IMR-90 (cell line): ENCODE measurements at regions not wholly inside any gene's neighbourhood (a gene's known extent, or its start where the extent isn't known, plus 50 kb on each side); places are given as distances from the start of the nearest gene placed in this dataset.

Experiments used
- ATAC-seq: fragments of 200-7000 bp; cut with Tn5 transposase; 2 replicates; pipeline ENCODE4 v1.9.1; 2020; ENCODE audit warnings: low read depth, mild to moderate bottlenecking, moderate library complexity
- BruUV-seq: library from RNA; stranded (reverse); fragments of 400-500 nt; replicated peaks from 2 replicates; lab custom pipeline; 2021; lab: Mats Ljungman, UMichigan
- CTCF ChIA-PET: fragments of 300-600 bp; formaldehyde crosslinking; extraction: SDS; loops from one replicate; lab custom pipeline; 2021; ENCODE audit warnings: antibody characterized with exemption; lab: Yijun Ruan, JAX
- POLR2A ChIA-PET: fragments of 300-600 bp; sonication (Branson Sonifier 250); formaldehyde crosslinking; loops from one replicate; lab custom pipeline; 2022; ENCODE audit warnings: antibody characterized with exemption; ENCODE audit not compliant: unreplicated experiment; lab: Charles Lee
- DNase-seq: peaks from one replicate; pipeline ENCODE4 v3.0.0; 2013
- H2AFZ ChIP-seq: replicated peaks from 2 replicates; pipeline ENCODE3; 2013; ENCODE audit warnings: low read length, mild to moderate bottlenecking; ENCODE audit not compliant: poor library complexity
- H2AK5ac ChIP-seq: 2 replicates; pipeline ENCODE4 v1.6.1; 2013; ENCODE audit warnings: low read depth, low read length, inconsistent platforms
- H2AK9ac ChIP-seq: replicated peaks from 2 replicates; pipeline ENCODE3; 2013; ENCODE audit warnings: mild to moderate bottlenecking, low read depth, low read length, moderate library complexity; ENCODE audit not compliant: poor library complexity
- H2BK120ac ChIP-seq: 2 replicates; pipeline ENCODE4 v1.6.1; 2013; ENCODE audit warnings: low read depth, low read length, inconsistent platforms
- H2BK15ac ChIP-seq: 3 replicates; pipeline ENCODE4 v1.6.1; 2013; ENCODE audit warnings: low read depth, low read length, inconsistent platforms
- H2BK20ac ChIP-seq: 2 replicates; pipeline ENCODE4 v1.6.1; 2013; ENCODE audit warnings: low read depth, mild to moderate bottlenecking, inconsistent platforms, low read length, moderate library complexity
- H2BK5ac ChIP-seq: 2 replicates; pipeline ENCODE4 v1.6.1; 2013; ENCODE audit warnings: mild to moderate bottlenecking, low read depth, low read length, inconsistent platforms; ENCODE audit not compliant: poor library complexity, severe bottlenecking
- H3K14ac ChIP-seq: replicated peaks from 2 replicates; pipeline ENCODE4 v1.6.1; 2013; ENCODE audit warnings: low read depth, low read length, inconsistent platforms
- H3K18ac ChIP-seq: 2 replicates; pipeline ENCODE4 v1.6.1; 2013; ENCODE audit warnings: low read depth, low read length, control low read depth
- H3K23ac ChIP-seq: 2 replicates; pipeline ENCODE4 v1.6.1; 2013; ENCODE audit warnings: low read depth, low read length, inconsistent platforms
- H3K27ac ChIP-seq: 2 replicates; pipeline ENCODE4 v1.5.1; 2013; ENCODE audit warnings: mild to moderate bottlenecking, control low read depth, low read length; ENCODE audit not compliant: insufficient read depth
- H3K27me3 ChIP-seq: 2 replicates; pipeline ENCODE4 v1.6.1; 2013; ENCODE audit warnings: low read length; ENCODE audit not compliant: control insufficient read depth, insufficient read depth
- H3K36me3 ChIP-seq: 2 replicates; pipeline ENCODE4 v1.6.1; 2013; ENCODE audit warnings: low read length, mixed read lengths; ENCODE audit not compliant: control insufficient read depth, insufficient read depth
- H3K4ac ChIP-seq: 2 replicates; pipeline ENCODE4 v1.6.1; 2013; ENCODE audit warnings: low read depth, low read length, inconsistent platforms
- H3K4me1 ChIP-seq: 2 replicates; pipeline ENCODE4 v1.6.1; 2013; ENCODE audit warnings: low read length, mixed read lengths; ENCODE audit not compliant: control insufficient read depth, insufficient read depth
- H3K4me2 ChIP-seq: 2 replicates; pipeline ENCODE4 v1.6.1; 2013; ENCODE audit warnings: low read depth, mild to moderate bottlenecking, control low read depth, low read length, moderate library complexity
- H3K4me3 ChIP-seq: 2 replicates; pipeline ENCODE4 v1.5.1; 2013; ENCODE audit warnings: low read depth, mild to moderate bottlenecking, control low read depth, low read length, moderate library complexity; ENCODE audit not compliant: insufficient read depth
- H3K56ac ChIP-seq: 2 replicates; pipeline ENCODE4 v1.6.1; 2013; ENCODE audit warnings: low read length, inconsistent platforms; ENCODE audit not compliant: insufficient read depth; ENCODE audit errors: extremely low read depth
- H3K79me1 ChIP-seq, 2 experiments: 2 replicates each; pipeline ENCODE4 v1.6.1; 2013; ENCODE audit warnings: low read length in 2 of 2, inconsistent platforms in 1 of 2, low read depth in 1 of 2
- H3K9ac ChIP-seq: 2 replicates; pipeline ENCODE4 v1.6.1; 2013; ENCODE audit warnings: low read depth, low read length, control low read depth
- H3K9me1 ChIP-seq: 2 replicates; pipeline ENCODE4 v1.6.1; 2013; ENCODE audit warnings: low read length, inconsistent platforms; ENCODE audit not compliant: insufficient read depth
- H3K9me3 ChIP-seq: 2 replicates; pipeline ENCODE4 v1.6.1; 2013; ENCODE audit warnings: low read length; ENCODE audit not compliant: control insufficient read depth, insufficient read depth
- H4K20me1 ChIP-seq: 2 replicates; pipeline ENCODE4 v1.6.1; 2013; ENCODE audit warnings: low read length, inconsistent platforms; ENCODE audit not compliant: insufficient read depth
- H4K5ac ChIP-seq: 2 replicates; pipeline ENCODE4 v1.6.1; 2013; ENCODE audit warnings: mild to moderate bottlenecking, low read depth, low read length, control low read depth
- H4K8ac ChIP-seq, 2 experiments: 2 replicates each; pipeline ENCODE4 v1.6.1; 2013; ENCODE audit warnings: low read depth in 2 of 2, low read length in 2 of 2, control low read depth in 1 of 2, inconsistent platforms in 1 of 2
- H4K91ac ChIP-seq: 2 replicates; pipeline ENCODE4 v1.6.1; 2013; ENCODE audit warnings: low read depth, low read length, inconsistent platforms; ENCODE audit not compliant: insufficient read depth
- BHLHE40 ChIP-seq: fragments of 150-350 bp; IDR thresholded peaks from 2 replicates; pipeline ENCODE4 v1.6.1; 2016; ENCODE audit warnings: mild to moderate bottlenecking, low read depth, low read length
- CEBPB ChIP-seq: IDR thresholded peaks from 2 replicates; pipeline ENCODE4 v1.6.1; 2012; ENCODE audit warnings: low read depth, low read length, improper control_type of control experiment
- CHD1 ChIP-seq: IDR thresholded peaks from 2 replicates; pipeline ENCODE4 v1.6.1; 2012; ENCODE audit warnings: low read depth, low read length, improper control_type of control experiment
- ELK1 ChIP-seq: fragments of 150-350 bp; IDR thresholded peaks from 2 replicates; pipeline ENCODE4 v1.6.1; 2016; ENCODE audit warnings: low read depth, mild to moderate bottlenecking, low read length, moderate library complexity, borderline replicate concordance
- FOS ChIP-seq: fragments of 150-350 bp; IDR thresholded peaks from 2 replicates; pipeline ENCODE4 v1.6.1; 2016; ENCODE audit warnings: low read depth, low read length
- MAFK ChIP-seq: IDR thresholded peaks from 2 replicates; pipeline ENCODE4 v1.6.1; 2012; ENCODE audit warnings: low read depth, low read length, improper control_type of control experiment
- MAZ ChIP-seq: IDR thresholded peaks from 2 replicates; pipeline ENCODE4 v1.6.1; 2012; ENCODE audit warnings: low read depth, mild to moderate bottlenecking, low read length, improper control_type of control experiment, moderate library complexity, borderline replicate concordance
- MXI1 ChIP-seq: IDR thresholded peaks from 2 replicates; pipeline ENCODE4 v1.6.1; 2012; ENCODE audit warnings: low read depth, mild to moderate bottlenecking, low read length, moderate library complexity, borderline replicate concordance
- NFE2L2 ChIP-seq: fragments of 150-350 bp; IDR thresholded peaks from 2 replicates; pipeline ENCODE4 v1.6.1; 2016; ENCODE audit warnings: low read depth, mild to moderate bottlenecking, low read length
- POLR2A ChIP-seq: IDR thresholded peaks from 2 replicates; pipeline ENCODE4 v1.6.1; 2012; ENCODE audit warnings: mild to moderate bottlenecking, low read depth, low read length
- RAD21 ChIP-seq: IDR thresholded peaks from 2 replicates; pipeline ENCODE4 v1.6.1; 2012; ENCODE audit warnings: low read length, improper control_type of control experiment
- RCOR1 ChIP-seq: IDR thresholded peaks from 2 replicates; pipeline ENCODE4 v1.6.1; 2012; ENCODE audit warnings: mild to moderate bottlenecking, low read length, improper control_type of control experiment; ENCODE audit not compliant: insufficient replicate concordance
- RFX5 ChIP-seq: IDR thresholded peaks from 2 replicates; pipeline ENCODE4 v1.8.0; 2012; ENCODE audit warnings: low read depth, mild to moderate bottlenecking, low read length, moderate library complexity
- SMC3 ChIP-seq: fragments of 150-350 bp; IDR thresholded peaks from 2 replicates; pipeline ENCODE4 v1.6.1; 2016; ENCODE audit warnings: low read depth, mild to moderate bottlenecking, antibody characterized with exemption, low read length, moderate library complexity
- WGBS, 2 experiments: methylation state at CpG; one replicate each; pipeline versions ENCODE4 v1.1.5 to v1.1.7; 2013; ENCODE audit warnings: missing lambda C conversion rate in 2 of 2; ENCODE audit not compliant: insufficient read length in 1 of 2; ENCODE audit errors: extremely low coverage in 2 of 2; 5-methylcytosine and 5-hydroxymethylcytosine counted together
- dilution Hi-C: fragments of 300-500 bp; cut with HindIII; formaldehyde crosslinking; loops from one replicate; pipeline ENCODE4 v1.14.3; 2018; ENCODE audit warnings: low sequenced_read_pairs; ENCODE audit not compliant: unreplicated experiment
- in situ Hi-C: fragments of 300-500 bp; cut with MboI; formaldehyde crosslinking; loops from 3 replicates; pipeline ENCODE4 v1.14.3; 2019; ENCODE audit warnings: low sequenced_read_pairs, inconsistent platforms, mixed read lengths
- intact Hi-C: fragments of 100-400 bp; cut with micrococcal nuclease; formaldehyde crosslinking; loops from 2 replicates; pipeline ENCODE4 v1.10.0; 2022
- TF ChIP-seq, protein P1 (sequence below): fragments of 150-350 bp; IDR thresholded peaks from 2 replicates; pipeline ENCODE4 v1.6.1; 2017; ENCODE audit warnings: mild to moderate bottlenecking, antibody characterized with exemption, low read length, low read depth
- TF ChIP-seq, protein P2 (sequence below): conservative IDR thresholded peaks from 2 replicates; pipeline ENCODE4 v1.5.1; 2012; ENCODE audit warnings: mild to moderate bottlenecking, low read depth, low read length, improper control_type of control experiment

DNA sequence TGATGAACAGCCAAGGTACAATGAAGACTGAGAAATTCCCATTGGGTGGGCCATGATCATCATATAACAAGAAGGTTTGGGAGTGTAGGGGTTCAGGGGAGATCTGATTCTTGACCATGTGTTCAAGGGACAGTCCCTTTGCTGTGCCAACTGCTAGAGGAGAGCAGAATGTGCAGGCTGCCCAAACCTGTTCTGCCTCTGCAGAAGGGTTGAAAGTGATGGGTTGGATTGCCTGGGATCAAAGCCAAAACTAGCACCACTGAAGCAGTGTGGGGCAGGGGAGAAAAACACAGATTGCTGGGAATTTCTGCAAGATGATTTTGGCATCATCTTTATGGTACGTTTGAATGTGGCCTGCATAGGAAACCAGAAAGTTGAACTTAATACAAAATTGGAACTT, 303.9 kb downstream of the OTUD1 start:
- H4K20me1 ChIP-seq: no peaks in the 10 kb centered on the region
- intact Hi-C loops (no loop called here), dilution Hi-C loops (no loop called here), in situ Hi-C loops (no loop called here)
- no peak overlapping the region for H3K14ac ChIP-seq
- no CpG with 5 or more reads among the region's 1 CpG for WGBS, 2 experiments
- DNase-seq: no peak
- H3K4me1 ChIP-seq: no peaks in the 10 kb centered on the region
- H3K9me3 ChIP-seq: peaks cover 22% of the 10 kb centered on the region
- POLR2A ChIA-PET: no interaction called here
- no peak overlapping the region for H3K4ac ChIP-seq
- no peak overlapping the region for H3K18ac ChIP-seq
- no peak overlapping the region for H2AFZ ChIP-seq
- no peak overlapping the region for H2AK5ac ChIP-seq
- H3K27me3 ChIP-seq: no peaks in the 10 kb centered on the region
- H3K9me1 ChIP-seq: no peaks in the 10 kb centered on the region
- CTCF ChIA-PET: no interaction called here
- H2BK15ac ChIP-seq: no peak overlapping the region
- no TSS peak for BruUV-seq
- no peak overlapping the region for H3K27ac ChIP-seq
- no peak overlapping the region for H4K5ac ChIP-seq
- ATAC-seq: no peak
- H3K79me1 ChIP-seq: no peaks in the 10 kb centered on the region
- H2BK5ac ChIP-seq: no peak overlapping the region
- no peak for TF ChIP-seq MAZ
- no peak for TF ChIP-seq SMC3
- no peak for TF ChIP-seq BHLHE40
- no peak for TF ChIP-seq RFX5
- TF ChIP-seq, protein P1, sequence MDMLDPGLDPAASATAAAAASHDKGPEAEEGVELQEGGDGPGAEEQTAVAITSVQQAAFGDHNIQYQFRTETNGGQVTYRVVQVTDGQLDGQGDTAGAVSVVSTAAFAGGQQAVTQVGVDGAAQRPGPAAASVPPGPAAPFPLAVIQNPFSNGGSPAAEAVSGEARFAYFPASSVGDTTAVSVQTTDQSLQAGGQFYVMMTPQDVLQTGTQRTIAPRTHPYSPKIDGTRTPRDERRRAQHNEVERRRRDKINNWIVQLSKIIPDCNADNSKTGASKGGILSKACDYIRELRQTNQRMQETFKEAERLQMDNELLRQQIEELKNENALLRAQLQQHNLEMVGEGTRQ: no peak
- no peak for TF ChIP-seq POLR2A
- TF ChIP-seq MXI1: no peak
- TF ChIP-seq RAD21: no peak
- TF ChIP-seq, protein P2, sequence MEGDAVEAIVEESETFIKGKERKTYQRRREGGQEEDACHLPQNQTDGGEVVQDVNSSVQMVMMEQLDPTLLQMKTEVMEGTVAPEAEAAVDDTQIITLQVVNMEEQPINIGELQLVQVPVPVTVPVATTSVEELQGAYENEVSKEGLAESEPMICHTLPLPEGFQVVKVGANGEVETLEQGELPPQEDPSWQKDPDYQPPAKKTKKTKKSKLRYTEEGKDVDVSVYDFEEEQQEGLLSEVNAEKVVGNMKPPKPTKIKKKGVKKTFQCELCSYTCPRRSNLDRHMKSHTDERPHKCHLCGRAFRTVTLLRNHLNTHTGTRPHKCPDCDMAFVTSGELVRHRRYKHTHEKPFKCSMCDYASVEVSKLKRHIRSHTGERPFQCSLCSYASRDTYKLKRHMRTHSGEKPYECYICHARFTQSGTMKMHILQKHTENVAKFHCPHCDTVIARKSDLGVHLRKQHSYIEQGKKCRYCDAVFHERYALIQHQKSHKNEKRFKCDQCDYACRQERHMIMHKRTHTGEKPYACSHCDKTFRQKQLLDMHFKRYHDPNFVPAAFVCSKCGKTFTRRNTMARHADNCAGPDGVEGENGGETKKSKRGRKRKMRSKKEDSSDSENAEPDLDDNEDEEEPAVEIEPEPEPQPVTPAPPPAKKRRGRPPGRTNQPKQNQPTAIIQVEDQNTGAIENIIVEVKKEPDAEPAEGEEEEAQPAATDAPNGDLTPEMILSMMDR: no peak
- TF ChIP-seq NFE2L2: no peak
- no peak for TF ChIP-seq ELK1
- TF ChIP-seq MAFK: no peak
- no peak for TF ChIP-seq FOS
- no peak for TF ChIP-seq CHD1
- TF ChIP-seq CEBPB: no peak
- TF ChIP-seq RCOR1: no peak
- no peak overlapping the region for H3K4me2 ChIP-seq
- no peak overlapping the region for H3K4me3 ChIP-seq
- H2BK20ac ChIP-seq: no peak overlapping the region
- H4K91ac ChIP-seq: no peak overlapping the region
- no peak overlapping the region for H2BK120ac ChIP-seq
- no peak overlapping the region for H4K8ac ChIP-seq
- no peak overlapping the region for H2AK9ac ChIP-seq
- no peak overlapping the region for H3K56ac ChIP-seq
- H3K9ac ChIP-seq: no peak overlapping the region
- no peak overlapping the region for H3K23ac ChIP-seq
- no peaks in the 10 kb centered on the region for H3K36me3 ChIP-seq
